GM21528 (cell line): ENCODE measurements at regions not wholly inside any gene's neighbourhood (a gene's known extent, or its start where the extent isn't known, plus 50 kb on each side); places are given as distances from the start of the nearest gene placed in this dataset.

Experiments
- ATAC-seq: cut with Tn5 transposase; IDR thresholded peaks from one replicate; pipeline ENCODE4 v1.9.1; 2021; ENCODE audit warnings: mild to moderate bottlenecking, moderate library complexity; ENCODE audit not compliant: unreplicated experiment, low FRiP score

DNA sequence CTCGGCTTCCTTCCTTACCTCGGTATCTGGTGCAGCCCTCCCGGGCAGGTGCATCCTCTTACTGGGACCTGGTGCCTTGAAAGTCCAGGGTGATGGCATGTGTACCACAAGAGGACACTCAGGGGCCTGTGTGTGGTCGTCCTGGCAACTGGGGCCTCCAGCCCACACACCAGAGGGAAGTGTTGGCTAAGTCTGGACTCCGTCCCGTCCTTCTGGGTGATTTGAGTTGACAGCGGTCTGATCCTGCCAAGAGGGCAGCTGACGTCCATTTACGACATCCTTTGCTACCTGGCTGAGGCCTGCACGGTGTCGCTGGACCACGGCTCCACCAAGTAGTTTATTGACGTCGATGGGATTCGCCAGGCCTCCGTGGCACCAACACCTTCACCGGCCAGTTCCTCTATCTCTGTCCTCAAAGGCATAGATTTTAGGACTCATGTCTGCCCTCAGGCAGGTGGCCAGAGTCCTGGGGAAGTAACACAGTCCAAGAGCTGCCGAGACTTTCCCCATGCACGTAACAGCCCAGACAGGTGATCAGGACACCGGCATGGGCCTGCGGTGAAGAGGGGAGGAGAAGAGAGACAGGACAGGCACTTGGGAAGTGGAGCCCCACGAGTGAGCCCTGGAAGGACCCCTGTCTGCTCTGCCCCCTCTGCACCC is 186.0 kb upstream of the HDAC4 start:
- no peak for ATAC-seq

DNA sequence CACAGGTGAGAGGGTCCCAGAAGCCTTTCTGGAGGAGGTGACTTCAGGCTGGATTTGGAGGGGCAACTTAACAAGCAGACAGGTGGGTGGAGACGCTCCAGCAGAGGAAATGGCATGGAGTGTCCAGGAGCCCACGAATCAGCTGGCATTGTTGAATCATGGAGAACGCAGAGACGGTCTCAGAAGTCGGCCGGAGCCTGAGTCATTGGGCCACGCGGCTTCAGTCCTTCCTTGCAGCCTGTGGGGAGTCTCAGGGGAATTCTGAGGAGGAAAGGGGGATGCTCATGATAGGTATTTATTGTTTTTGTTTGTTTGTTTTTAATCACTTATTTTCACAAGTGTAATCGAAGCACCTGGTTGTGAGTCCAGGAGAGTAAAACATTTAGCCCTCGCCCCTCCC is 184.6 kb upstream of the HDAC4 start:
- no peak for ATAC-seq

DNA sequence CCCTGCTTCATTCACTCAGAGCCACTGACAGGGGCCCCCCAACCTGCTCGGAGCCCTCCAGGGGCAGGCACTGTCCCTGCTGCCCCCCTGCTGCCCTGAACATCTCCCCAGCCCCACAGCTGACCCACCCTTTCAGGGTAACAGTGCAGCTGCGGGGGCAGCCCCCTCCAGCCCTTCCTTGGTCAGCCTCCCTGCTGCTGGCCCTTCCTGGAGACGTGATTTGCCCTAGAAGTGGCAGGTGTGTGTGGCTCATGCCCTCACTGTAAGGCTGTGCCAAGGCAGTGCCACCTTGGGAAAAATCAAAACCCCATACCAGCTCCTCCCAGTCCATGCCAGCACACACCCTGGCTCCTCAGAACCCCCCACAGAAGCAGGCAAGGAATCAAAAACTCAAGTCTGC is 184.2 kb upstream of the HDAC4 start:
- no peak for ATAC-seq

DNA sequence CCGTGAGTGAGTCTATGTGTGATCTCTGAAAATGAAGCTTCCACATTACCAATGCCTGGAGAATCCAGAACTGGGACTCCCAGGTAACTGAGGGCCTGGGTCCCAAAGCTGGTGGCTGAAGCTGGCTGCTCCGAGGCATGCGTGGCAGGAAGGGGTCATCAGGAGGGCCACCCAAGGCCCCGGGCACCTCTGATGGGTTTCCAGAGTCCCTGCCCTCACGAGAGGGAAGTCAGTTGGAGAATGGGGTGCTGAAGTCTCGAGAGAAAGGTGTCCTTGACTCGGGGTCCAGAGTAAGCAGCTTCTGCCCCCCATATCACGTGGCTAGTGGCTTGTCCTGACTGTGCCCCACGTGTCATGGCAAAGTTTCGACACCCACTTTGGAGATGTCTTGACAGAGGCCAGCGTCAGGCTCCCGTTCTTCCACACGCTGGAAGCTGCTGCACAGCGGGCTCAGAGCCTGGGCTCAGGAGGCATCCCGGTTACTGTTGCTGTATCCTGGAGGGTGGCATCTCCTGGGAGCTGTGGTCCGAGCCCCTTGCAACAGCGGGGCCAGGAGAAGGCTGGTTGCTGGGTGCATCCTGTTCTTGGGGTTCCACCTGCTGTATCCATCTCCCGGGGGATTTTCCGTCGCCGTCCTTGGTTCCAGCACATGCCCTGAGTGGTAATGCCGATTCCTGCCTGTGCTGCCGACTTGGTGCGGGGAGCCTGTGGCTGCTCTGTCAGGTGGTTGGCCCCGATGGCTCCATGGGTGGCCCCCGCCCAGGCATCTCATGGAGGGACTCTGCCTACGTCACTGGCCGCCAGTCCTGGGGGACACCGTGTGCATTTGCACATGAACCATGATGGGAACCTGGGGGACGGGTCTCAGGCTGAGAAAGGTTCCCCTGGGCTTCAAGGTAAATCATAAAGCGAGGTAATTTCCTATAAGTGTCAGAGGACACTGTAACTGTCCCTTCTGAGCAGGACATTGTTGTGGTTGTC is 183.3 kb upstream of the HDAC4 start:
- ATAC-seq = no peak

DNA sequence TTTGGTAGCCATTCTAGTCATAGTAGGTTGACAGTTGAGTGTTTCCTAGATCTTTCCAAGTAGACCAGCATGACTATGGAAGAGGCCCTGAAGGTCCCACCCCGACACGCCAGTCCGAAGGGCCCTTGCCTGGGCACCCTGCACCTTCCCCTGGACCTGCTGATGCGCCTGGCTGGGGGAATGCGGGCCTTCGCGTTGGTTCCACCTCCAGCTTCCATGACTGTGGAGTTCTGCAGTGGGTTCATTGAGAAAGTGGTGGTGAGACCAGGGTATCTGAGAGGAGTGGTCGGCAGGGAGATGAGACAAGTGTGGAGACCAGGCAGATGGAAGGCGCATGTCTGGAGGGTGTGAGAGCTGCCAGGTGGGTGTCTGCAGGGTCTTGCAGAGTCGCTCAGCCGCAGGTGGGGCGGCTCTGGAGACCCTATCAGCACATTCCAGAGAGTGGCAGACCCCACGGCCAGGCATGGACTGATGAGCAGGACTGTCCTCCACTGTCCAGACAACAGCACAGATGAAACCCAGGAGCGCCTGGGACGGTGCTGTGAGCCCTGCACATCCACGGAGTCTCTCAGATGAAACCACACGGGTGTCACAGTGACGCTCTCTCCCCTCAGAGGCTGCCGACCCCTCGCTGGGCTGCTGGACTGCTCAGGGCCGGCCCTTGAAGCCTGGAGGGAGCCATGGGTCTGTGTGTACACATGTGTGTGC is 182.5 kb upstream of the HDAC4 start:
- no peak for ATAC-seq

DNA sequence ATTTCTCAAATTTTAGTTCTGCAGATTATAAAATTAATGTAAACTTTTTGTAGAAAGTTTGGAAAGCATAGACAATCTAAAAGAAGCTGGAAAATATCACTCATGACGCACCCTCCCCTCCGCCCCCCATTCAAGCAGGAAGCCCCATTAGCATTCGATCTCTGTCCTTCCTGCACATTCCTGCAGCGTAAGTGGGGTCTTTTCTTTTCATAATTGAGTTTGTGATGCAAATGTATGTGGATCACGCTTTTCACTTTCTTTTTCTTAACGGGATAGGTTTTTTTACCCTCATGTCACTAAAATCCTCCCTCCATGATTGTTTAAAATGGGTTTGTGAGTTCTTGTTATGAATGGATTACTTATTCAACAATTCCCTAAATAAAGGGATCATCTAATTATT is 181.7 kb upstream of the HDAC4 start:
- no peak for ATAC-seq

DNA sequence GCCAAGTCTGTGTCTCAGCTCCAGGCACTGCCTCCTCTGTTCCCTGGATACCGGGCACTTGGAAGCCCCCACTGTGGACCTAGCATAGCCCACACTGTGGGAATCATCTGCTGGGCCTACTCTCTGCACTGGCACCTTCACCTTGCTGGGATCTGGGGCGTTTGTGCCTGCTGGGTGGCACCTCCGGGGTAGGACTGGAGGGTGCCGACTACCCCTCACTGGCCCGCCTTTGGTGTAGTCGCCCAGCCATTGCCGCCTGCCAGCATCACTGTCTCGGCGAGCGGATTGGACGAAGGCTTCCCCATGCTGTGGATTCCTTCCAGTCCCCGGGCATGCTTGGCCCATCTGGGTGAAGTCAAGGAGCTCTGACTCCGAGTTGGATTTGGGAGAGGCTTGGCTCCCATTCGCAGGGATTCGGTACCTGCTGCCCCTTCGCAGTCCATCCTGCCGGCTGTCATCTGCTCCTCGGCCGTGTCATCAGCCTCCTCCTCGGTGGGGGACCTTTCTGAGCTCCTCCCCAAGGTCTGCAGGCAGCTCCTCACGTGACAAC is 180.6 kb upstream of the HDAC4 start:
- ATAC-seq = no peak

DNA sequence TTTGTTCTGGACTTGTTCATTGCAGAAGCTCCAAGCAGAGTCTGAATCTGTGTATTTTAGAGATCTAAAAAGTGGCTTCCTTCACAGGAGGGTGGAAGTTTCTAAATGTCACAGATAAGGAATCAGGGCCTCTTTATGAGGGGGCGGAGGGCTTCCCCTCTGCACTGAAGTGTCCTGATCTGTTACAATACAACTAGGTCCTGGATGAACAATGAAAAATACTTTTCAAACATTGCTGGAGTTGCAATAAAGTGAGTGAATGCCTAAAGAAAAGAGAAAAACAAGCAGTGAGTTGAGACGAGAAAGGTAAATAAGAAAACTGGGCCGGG is 179.3 kb upstream of the HDAC4 start:
- no peak for ATAC-seq

DNA sequence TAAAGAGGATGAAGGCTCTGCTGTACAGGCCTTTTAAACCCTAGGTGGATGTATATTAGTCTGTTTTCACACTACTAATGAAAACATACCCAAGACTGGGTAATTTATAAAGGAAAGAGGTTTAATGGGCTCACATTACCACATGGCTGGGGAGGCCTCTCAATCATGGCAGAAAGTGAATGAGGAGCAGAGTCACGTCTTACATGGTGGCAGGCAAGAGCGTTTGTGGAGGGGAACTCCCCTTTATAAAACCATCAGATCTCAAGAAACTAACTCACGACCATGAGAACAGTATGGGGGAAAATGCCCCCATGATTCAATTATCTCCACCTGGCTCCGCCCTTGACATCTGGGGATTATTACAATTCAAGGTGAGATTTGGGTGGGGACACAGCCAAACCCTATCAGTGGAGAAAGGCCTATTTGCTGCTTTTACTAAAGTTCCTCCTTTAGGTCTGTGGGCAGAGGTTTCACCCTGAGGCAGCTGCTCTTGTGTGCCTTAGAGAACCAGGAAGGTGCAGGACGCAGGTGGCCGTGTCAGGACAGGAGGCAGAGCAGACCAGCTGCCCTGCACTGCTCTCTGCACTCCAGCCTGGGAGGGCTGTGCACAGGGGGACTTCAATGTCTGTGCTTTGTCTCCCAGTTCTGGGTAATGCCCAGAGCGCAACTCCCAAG is 178.8 kb upstream of the HDAC4 start:
- no peak for ATAC-seq

DNA sequence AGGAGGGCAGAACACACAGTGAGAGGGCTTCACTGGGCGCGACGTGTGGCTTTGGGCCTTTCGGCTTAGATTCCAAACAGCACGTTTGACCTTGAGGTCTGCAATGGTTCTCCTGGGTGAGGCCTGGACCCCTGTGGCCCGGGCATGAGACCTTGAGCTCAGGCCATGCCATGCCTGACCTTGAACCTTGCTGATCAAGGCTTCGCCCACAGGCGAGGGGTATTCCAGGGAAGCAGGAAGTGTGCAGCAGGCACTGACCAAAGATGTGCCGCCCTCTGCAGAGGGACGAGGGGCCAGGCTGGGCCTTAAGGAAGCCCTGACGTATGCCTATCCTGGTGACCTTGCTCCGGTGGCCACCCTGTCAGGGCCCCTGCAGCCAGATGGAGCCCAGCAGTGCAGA is 178.3 kb upstream of the HDAC4 start:
- ATAC-seq = no peak

DNA sequence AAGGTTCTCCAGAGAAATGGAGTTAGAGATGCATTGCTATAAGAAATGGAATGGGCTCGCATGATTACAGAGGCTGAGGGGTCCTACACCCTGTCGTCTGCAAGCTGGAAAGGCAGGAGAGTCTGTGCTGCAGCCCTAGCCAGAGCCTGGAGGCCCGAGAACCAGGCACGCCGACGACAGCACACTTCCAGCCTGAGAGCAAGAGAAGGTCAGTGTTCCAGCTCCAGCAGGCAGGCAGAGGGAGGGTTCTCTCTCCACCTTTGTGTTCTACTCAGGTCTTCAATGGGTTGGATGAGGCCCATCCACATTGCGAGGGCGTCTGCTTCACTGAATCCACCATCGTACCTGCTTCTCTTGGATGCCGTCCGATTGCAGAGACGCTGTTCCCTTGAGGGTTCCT is 177.6 kb upstream of the HDAC4 start:
- no peak for ATAC-seq

DNA sequence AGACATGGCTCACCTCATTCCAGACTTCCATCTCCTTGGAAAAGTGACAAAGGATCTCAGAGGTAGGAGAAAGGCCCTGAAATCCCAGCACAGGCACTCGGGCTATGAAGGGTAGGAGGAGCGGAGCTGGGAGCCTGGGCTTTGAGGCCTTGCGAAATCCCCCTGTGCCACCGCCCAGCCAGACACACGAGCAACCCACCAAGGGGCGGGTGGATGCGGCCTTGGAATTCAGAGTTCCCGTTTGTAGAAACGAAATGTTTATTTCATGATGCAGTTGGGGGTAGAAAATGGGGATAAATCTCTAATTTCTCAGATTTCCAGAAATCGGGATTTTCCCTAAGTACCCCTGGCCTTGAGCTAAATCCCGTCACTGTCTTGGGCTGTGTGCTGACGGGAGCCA is 177.1 kb upstream of the HDAC4 start:
- ATAC-seq = no peak

DNA sequence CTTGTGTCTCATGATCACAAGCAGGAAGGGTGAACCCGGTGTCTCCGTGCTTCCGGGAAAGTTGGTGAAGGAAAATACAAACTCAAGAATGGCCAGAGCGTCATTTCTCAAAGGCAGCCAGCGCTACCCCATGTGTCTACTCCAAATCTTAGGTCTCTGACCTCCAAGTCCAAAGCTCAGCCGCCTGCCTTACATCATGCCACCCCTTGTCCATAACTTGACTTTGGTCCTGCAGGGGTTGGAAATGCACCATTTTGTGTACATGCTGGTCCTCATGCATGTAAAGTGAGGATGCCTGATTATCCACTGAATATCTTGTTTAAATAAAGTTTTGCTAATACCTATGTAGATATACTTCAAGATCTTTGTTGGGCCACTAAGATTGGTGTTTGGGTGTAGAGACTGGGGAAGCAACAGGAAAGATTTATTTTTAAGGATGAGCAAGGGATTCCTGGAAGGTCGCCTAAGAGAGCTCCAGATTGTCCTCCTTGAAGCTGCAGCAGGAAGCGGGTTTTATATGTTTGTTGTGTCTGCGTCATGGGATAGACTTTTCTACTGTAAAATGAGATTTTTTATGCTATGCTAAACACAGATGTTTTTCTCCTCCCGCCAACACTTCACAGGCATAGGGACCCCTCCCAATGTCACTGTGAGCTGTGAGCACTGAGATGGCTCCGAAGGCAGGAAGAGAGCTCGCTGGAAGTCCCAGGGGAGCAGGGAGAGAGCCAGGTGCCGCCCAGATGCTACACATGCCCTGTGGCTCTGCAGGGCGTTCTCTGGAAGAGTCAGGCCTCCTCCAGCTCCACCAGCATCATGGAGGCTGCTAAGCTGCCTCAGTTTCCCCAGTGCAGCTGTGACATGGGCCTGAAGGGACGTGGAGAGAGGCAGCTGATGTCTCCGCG is 176.2 kb upstream of the HDAC4 start:
- no peak for ATAC-seq

DNA sequence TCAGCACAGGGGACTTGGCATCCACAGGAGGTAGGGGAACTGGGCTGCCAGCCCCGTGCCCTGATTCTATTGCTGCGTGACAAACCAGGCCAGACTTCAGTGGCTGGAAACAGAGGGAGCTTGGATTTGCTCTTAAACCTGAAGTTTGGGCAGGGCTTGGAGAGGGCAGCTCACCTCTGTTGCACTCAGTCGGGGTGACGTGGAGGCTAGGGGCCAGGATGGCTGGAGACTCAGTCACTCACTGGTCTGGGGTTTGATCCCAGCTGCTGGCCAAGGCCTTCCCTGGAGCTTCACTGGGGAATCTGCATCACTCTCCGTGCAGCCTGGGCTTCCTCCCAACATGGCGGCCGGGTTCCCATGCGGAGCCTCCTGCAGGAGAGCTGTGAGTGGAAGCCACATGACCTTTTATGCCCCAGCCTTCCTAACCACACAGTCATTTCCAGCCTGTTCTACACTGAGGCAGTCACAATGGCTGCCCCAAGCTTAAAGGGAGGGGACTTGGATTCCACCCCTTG is 175.2 kb upstream of the HDAC4 start:
- ATAC-seq = no peak

DNA sequence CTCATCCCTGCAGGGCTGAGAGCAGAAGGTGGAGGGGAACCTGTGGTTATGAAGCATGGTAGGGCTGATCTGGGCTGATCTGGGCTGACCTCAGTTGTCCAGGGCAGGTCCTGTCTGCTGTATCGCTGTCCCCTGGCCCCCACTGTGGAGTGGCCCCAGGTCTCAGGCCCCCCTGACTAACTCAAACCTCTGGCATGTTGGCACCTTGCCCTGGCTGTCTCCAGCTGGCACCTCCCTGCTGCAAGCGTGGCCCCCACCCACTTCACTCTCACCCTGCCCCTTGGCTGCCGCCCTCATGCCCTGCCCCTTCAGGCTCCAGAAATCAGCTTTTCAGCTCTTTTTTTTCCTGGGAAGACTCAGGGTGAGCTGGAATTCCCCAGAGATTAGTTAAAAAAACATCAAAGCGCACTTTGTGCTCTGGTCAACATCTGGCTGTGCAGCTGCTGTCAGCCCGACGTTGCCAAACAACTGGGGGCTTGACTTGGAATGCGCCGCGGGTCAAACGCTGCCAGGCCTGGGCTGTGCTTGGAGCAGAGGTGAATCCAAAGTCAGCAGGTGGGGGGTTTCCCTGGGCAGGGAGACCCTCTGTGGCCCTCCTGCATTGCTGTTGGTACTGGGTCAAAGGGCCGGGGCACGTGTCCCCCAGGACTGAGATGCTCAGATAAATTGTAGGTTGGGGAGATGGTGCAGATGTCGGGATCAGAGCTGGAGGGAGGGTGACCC is 173.8 kb upstream of the HDAC4 start:
- ATAC-seq = no peak

DNA sequence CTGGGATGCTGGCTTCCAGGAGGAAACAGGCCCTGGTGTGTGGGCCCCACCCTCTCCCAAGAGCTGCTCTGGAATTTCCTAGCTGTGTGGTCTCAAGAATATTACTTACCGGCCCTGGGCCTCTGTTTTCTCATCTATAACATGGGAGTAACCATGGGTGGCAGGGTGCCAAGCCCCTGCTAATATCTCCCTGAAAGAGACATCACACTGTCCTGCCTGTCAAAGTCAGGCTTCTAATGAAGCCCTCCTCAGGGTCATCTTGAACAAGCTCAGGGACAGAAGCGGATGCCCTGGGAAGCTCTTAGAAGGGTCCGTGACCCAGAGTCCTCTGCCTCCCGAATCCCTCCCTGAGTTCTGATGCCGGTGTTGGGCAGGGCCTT is 173.2 kb upstream of the HDAC4 start:
- ATAC-seq = no peak

DNA sequence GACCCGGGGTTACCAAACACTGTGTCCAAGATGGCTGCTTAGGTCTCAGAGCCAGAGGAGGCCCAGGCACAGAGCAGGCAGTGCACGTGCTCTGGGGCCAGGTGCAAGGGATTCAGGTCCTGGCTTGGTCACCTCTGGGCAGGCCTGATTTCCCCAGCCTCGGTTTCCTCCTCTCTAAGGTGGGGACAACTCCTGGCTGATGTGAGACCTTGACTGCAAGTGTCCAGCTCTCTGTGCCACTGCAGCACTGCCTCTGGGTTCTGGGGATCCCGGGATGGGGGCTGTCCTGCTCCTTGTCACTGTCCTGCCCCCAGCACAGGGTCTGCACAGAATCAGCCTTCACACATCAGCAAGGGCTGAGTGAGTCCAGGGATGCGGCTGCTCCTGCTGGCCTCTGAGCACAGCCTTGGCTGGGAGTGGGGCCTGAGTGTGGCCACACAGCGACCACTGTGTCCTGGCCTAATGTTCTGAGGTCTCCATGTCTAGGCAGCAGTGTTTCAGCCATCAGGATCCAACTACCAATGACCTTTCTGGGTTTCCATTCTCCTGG is 170.2 kb upstream of the HDAC4 start:
- ATAC-seq = no peak

DNA sequence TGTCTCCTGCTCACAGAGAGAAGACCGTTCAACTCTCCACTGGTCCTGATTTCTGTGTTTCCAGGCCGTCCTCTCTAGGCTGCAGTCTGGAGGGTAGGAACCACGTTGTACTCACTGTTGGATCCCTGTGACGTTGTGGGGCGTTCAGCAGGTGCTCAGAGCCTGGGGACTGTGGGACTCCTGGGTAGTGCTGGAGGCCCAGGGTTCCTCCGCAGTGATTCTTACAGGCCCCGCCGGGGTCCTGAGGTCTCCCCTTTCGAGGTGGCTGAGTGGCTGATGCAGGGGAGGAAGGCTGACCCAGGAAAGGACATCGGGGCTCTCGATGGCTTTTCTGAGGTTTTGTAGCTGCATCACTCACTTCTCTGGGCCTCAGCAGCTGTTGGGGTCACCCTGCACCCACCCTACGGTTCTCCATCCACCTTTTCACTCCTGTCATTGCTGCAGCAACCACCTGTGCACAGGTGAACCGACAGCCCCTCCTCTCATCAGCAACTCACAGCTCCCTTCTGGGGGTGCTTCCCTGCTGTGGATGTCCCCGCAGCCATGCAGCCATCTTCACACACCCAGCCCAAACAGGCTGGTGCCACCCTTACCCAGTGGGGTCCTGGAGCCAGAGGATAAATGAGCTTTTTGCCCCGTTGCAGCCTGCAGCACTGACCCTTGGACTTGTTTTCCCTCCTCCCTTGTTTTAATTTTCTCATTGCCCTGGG is 169.6 kb upstream of the HDAC4 start:
- ATAC-seq = no peak
